ENCODE measurements at regions not wholly inside any gene's neighbourhood (a gene's known extent, or its start where the extent isn't known, plus 50 kb on each side); places are given as distances from the start of the nearest gene placed in this dataset.
"Not testable (repeated sequence)": the region's sequence is repeated elsewhere in the genome, so short reads cannot be mapped to it uniquely, and the experiment has no call there.

DNA sequence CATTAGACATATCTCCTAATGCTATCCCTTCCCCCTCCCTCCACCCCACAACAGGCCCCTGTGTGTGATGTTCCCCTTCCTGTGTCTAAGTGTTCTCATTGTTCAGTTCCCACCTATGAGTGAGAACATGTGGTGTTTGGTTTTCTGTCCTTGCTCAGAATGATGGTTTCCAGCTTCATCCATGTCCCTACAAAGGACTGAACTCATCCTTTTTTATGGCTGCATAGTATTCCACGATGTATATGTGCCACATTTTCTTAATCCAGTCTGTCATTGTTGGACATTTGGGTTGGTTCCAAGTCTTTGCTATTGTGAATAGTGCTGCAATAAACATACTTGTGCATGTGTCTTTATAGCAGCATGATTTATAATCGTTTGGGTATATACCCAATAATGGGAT is 71.2 kb upstream of the ZNF519 start:
- TF ChIP-seq, protein P1, sequence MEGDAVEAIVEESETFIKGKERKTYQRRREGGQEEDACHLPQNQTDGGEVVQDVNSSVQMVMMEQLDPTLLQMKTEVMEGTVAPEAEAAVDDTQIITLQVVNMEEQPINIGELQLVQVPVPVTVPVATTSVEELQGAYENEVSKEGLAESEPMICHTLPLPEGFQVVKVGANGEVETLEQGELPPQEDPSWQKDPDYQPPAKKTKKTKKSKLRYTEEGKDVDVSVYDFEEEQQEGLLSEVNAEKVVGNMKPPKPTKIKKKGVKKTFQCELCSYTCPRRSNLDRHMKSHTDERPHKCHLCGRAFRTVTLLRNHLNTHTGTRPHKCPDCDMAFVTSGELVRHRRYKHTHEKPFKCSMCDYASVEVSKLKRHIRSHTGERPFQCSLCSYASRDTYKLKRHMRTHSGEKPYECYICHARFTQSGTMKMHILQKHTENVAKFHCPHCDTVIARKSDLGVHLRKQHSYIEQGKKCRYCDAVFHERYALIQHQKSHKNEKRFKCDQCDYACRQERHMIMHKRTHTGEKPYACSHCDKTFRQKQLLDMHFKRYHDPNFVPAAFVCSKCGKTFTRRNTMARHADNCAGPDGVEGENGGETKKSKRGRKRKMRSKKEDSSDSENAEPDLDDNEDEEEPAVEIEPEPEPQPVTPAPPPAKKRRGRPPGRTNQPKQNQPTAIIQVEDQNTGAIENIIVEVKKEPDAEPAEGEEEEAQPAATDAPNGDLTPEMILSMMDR (IDR thresholded peaks at IDR 0.05; ENCODE audit: insufficient read depth, low read length, poor library complexity, severe bottlenecking): not testable (repeated sequence)
- not testable (repeated sequence) for TF ChIP-seq EZH2phosphoT487 (conservative IDR thresholded peaks at IDR 0.05; ENCODE audit: low read length)
